GM19324 (cell line): ENCODE measurements at regions not wholly inside any gene's neighbourhood (a gene's known extent, or its start where the extent isn't known, plus 50 kb on each side); places are given as distances from the start of the nearest gene placed in this dataset.
"Not testable (repeated sequence)": the region's sequence is repeated elsewhere in the genome, so short reads cannot be mapped to it uniquely, and the experiment has no call there.

Experiments
- ATAC-seq: cut with Tn5 transposase; IDR thresholded peaks from one replicate; pipeline ENCODE4 v1.9.1; 2021; ENCODE audit warnings: mild to moderate bottlenecking, moderate library complexity; ENCODE audit not compliant: unreplicated experiment, low FRiP score

DNA sequence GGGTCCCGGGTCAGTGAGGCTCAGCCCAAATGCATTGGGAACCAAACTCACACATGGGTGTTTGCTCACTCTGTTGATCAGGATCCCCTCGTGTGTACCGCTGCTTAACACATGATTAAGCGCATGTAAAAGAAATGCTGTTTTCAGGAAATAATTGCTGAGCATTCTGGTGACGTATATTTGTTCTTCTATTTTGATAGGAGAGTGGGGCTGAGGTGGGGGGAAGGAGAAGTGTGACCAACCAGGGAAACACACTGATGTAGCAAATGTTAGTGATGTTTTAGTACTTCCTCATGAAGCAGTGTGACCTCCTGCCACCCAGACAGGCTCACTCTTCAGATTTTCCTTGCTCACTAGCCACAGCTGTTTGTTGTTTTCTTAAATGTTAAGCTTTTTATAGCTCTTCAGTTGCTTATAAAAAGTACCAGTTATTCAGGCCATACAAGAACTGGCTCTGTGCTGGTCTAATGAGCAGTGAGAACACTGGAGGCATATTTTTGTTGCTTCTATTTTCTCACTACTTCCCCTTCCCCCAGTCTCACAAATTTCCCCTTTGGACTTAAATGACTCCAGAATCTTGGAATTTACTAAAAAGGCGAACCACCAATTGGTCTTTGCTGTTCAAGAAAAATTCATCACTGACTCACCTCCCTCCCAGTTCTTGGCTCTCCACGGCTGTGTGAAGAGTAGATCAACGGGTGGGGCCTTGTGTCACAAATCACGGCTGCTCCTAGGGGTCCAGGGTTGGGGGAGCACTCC lies 79.2 kb upstream of the BACH2 start:
- no peak for ATAC-seq

DNA sequence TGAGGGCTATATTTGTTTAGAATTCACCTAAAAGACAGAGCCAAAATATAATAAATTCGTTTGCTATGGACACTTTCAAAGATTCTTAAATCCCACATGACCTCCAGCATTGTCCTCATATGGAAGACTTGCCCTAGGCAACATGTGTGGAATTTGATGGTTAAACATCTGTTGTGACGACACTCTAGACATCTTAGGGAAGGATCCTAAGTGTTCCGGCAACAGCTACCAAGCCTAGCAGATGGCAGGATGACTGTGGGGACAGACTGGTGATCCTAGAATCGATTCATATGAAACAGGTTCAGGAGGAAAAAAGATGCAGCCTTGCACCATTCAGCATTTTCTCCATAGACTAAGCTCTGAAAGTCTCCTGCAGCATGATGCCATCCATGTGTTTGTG lies 77.6 kb upstream of the BACH2 start:
- ATAC-seq: no peak

DNA sequence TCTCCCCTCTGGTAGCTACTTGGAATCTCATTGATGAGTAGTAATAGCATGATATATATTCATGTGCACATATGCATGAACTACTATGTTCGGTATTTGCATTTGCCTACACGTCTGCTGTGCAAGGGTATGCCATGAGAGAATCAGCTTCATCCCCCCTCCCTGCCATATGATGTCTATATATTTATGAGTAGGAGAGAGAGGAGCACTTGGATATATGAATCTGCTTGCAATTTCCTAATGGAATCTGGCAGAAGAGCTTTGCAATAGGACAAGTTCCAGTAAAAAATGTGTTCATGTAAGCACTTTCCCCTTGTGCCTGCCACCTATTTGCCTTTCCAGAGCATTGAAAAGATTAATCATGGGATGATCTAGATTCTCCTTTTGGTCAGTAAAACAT lies 76.2 kb upstream of the BACH2 start:
- ATAC-seq: no peak

DNA sequence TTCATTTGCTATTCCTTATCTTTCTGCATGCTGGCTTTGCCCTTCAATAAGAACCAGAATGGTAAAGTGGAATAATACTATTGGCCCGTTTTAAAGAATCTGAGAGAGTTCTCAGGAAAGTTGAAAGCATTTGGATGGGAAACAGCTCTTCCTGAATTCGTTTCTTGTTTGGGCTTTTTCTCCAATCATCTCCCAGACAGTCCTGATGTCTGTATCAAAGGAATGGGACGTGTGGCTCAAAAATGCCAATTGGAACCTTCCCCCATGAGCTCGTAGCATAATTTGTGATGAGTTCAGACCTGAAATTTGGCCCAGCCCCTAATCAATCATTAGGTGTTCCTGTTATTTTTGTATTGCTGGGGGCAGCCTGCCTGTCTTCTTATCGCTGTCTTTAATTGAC lies 75.8 kb upstream of the BACH2 start:
- no peak for ATAC-seq

DNA sequence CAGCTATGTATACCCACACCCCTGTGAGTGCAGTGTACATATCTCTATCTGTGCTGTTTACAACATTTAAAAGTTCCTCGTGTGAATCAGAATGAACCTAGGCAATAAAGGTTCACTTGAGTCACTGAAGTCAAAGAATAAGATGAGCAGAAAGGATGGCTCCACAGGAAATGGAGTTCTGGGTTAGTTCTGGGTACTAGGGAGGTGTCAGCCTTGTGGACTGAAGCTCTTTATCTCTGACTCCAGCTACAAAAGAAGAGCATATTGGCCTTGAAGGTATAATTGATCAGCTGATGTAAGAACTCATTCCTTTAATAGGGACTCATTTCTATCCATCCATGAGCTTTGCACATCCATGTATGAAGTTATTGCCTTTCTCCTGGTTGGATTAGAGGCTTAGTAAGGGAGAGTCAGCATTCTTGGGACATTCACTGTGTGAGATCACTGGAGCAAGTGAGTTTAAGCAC lies 73.9 kb upstream of the BACH2 start:
- no peak for ATAC-seq

DNA sequence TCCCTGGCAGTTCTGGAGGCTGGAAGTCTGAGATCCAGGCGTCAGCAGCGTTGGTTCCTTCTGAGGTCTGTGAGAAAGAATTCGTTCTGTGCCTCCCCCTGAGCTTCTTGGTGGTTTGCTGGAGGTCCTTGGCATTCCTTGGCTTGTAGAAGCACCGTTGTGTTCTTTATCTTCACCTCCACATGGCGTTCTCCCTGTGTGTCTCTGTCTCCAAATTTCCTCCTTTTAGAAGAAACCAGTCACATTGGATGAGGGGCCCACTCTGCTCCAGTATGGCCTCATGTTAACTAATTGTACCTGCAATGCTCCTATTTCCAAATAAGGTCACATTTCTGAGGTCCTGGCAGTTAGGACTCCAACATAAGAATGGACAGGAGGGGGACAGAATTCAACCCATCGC lies 73.0 kb upstream of the BACH2 start:
- no peak for ATAC-seq

DNA sequence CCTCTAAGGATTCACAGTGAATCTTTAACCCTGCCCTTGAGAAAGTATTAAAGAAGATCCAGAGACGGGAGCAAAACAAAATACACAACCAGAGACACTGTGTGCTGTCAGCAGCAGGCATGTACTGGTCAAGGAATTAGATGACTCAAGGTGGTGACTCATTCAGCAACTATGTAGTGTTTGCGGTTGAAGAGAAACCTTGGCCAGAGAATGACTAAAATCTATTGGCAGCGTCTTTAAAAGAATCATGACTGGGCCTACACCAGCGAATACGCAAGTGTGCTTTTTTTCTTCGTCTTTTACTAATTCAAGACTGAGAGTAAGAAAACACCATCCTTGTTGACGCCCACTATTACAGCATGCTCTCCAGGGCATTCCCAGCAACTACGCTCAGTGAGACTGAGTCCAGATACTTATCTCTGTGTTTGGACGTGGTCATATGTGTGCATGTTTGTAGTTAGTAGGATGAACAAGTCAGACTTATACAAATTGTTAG lies 72.4 kb upstream of the BACH2 start:
- peak; percentile 100 for ATAC-seq

DNA sequence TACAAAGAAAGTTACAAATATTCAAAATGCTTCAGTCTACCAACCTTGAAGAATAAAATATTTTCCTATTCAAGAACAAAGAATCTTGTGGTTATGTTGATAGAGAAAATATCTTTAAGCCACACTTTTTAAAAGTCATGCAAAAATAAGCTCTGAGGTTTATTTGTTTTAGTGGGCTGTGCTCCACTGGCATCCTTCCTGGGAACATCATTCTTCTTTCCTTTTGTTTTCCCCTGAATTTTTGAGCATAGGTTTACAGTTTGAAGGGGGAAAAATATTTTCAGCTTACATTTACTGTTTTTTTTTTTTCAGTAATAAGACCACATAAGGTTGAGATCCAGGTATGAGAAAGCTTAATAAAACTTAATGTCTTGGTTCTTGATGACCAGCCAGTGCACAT lies 72.0 kb upstream of the BACH2 start:
- no peak for ATAC-seq

DNA sequence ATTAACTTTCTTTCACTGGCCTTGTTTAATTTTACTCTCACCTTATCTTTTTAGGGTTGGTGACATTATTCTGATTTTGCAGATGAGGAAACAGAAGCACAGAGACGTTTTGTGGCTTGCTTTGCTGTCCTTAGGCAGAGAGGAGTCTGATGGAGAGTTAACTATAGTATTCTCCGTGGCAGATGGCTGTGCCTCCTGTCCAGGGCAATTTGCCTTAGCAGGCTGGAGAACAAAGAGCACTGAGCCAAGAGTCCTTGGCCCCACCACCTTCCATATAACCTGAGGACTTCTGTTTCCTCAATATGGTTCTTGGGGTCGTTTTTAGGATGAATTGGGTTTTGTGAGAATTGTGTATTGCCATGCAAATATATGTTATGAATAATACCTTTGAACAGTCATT lies 71.4 kb upstream of the BACH2 start:
- no peak for ATAC-seq

DNA sequence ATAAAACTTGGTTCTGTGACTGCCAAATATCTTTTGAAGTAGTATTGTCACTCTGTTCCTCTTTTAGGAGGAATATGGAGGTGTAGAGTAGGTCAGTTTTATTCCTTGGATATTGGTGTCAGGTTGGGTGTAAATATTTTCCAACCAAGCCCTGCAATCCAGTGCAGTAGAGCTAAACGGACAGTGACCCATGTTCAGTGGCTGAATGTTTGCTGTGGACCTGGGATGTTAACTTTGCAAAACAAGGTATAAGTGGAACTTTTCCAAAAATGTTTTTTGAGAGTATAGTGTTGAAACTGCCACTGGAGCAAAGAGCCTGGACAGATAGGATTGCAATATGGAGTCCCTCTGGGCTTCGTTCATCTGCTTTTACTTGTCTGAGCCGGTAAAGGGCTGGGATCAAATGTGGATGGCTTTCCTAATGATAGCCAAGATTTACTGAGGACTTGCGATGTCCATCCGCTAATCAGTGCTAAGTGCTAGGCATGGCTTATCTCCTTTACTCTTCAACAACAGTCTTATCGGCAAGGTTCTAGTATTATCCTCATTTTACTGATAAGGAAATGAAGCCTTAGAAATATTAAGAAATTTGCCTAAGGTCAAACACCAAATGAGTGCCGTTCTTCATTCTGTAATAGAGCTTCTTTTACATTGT lies 69.0 kb upstream of the BACH2 start:
- no peak for ATAC-seq

DNA sequence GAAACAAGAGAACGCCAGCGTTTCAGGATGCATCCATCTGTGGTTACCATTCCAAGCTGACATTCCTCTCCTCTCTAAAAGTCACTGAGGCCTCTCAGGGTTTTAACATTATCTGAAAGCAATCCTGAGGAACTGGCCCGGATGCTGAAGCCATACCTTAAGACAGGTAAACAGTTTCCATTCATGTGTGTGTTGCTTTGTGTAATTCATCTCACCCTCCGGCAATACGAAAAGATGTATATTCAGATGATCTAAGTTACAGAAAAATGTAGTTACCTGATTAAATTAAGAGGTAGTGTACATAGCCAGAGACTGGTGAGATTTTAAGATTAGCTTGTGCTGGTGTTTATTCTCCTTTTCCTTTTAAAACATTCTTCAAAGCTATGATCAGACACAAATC lies 68.4 kb upstream of the BACH2 start:
- no peak for ATAC-seq

DNA sequence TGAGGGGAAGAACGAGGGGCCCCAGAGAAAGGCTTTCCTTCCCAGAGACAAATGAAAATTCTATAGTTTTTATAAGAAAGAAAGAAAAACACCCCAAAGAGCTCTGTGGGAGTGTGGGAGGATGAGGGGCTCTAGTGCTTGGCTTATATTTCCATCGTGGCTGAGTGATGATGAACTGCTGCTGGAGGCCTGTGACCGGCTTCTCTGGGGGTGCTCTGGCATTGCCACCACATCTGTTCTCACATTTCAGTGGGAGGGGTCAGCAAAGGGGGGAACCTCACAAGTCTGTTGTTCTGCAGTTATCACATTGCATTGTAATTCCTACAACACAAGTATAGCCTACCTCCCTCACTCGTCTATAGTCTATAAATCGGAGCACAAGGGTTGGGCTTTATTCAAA lies 67.6 kb upstream of the BACH2 start:
- no peak for ATAC-seq

DNA sequence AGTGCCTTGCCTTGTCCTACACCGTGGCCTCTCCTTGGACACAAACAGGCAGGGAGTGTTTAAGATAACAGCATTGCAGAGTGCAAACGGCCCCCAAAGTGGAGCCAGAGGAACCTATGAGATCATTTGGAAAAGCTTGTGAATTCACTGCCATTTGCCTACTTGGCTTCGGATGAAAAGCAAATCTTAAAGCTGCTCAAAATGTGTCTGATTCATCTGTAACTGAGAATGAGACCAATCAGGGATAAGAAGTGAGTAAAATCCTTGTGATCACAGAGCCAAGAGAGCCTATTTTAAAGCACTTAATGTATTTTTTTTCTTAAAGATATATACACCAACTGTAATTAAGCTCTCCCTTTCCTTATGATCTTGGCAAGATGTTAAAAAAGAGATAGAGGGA lies 65.7 kb upstream of the BACH2 start:
- ATAC-seq: no peak

DNA sequence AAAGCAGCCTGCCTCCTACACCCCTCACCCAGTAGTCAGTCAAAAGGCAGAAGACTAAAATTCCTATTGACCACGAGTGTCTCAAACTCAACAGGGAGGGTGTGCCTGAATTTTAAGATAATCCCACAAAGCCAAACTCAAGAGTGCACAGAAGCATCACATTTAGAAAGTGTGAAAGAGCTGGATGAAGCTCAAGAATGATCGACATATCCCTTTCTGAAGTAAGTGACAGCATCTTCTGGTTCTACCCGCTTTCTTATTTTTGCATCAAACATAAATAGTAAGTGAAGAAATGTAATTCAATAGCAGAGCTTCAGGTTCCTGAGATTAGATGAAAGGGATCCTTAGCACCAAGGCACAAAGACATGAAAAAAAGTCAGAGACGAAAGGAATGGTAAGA lies 64.5 kb upstream of the BACH2 start:
- no peak for ATAC-seq

DNA sequence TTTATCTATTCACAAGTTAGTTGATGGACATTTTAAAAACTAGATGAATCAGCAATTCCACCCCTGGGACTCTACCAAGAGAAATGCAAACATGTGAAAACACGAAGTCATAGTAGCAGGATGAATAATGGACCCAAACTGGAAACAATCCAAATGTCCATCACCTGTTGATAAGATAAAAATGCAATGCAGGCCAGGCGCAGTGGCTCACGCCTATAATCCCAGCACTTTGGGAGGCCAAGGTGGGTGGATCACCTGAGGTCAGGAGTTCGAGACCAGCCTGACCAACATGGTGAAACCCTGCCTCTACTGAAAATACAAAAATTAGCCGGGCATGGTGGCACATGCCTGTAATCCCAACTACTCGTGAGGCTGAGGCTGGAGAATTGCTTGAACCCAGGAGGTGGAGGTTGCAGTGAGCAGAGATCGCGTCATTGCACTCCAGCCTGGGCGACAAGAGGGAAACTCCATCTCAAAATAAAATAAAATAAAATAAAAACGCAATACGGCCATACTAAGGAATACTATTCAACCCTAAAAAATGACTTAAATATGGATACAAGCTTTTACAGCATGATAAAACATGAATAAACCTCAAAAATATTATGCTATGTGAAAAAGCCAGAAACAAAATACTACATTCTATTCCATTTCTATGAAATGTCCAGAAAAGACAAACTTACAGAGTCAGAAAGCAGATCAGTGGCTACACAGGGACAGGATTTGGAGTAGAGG lies 61.6 kb upstream of the BACH2 start:
- not testable (repeated sequence) for ATAC-seq

DNA sequence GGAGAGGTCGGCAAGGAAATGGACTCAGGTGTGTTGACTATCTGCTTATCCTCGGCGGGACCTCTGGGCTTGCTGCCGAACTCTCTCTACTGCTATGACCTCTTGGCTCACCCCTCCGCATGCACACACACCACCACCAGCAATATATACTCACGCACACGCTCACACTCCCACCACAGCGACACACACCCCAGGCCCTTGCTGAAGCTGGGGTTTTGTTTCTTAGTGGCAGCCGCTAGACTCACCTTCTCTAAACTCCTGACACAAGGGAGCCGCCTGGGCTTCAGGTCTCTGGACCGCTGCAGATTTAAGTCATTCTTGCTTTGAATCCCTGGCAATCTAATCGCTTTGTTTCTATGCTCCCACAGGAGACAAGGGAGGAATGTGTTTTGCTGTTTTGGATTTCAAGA lies 59.4 kb upstream of the BACH2 start:
- no peak for ATAC-seq

DNA sequence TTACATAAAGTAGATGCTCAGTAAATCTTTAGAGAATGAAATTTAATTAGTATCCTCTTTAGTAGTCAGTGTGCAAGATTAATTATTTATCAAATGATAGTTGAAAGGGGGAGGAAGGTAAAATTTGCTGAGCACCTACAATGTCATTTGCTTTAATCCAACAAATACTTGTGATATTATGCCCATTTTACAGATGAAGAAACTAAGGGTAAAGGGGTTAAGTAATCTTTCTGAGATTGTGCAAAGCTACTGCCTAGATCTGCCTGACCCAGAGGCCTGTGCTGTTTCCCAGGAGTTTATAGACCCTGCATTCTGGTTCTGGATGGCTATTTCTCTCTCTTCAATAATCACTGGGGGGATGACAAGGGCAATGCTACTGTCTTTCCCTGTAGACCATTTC lies 58.3 kb upstream of the BACH2 start:
- no peak for ATAC-seq

DNA sequence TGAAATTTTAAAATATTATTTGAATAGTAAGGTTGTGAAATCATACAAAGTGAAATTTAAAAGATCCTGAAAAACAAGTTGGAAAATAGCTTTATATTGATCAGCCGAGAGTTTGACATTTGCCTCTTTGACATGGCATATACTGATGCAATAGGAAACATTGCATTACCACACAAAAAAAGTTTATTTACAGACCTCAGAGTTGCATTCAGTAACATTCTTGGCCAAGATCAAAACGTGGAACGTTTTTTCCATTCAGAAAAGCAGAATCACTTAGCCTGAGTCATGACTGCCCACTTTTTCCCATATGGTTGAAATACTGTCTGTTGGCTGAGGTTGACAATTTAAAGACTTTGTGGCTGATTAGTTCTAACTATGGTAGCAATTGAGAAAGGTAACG lies 55.1 kb upstream of the BACH2 start:
- no peak for ATAC-seq

DNA sequence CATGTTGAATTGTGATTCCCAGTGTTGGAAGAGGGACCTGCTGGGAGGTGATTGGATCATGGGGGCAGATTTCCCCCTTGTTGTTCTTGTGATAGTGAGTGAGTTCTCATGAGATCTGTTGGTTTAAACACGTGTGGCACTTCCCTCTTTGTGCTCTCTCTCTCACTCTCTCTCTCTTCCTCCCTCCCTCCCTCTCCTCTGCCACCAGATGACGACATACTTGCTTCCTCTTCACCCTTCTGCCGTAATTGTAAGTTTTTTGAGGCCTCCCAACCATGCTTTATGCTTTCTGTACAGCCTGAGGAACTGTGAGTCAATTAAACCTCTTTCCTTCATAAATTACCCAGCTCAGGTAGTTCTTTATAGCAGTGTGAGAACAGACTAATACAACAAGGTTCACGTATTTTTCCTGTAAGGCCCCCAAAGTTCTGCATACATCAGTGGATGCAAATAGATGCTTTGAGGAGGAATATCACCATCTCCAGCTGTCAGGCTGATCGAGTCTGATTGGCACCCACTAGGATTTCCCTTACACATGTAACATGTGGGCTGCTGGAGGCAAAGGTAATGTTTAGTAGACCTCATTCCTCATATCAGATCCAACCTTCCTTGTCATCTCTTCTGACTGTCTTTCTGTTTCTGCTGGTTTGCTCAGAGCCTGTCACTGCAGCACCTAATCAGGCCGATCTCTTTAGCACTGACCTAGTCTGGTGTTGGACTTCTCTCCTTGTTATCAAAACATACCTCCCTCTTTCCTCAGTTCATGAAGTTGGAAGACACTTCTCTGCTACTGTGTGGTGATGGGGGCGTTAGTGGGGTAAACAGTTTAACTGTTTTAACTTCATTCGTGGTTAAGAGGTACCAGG lies 54.3 kb upstream of the BACH2 start:
- no peak for ATAC-seq

DNA sequence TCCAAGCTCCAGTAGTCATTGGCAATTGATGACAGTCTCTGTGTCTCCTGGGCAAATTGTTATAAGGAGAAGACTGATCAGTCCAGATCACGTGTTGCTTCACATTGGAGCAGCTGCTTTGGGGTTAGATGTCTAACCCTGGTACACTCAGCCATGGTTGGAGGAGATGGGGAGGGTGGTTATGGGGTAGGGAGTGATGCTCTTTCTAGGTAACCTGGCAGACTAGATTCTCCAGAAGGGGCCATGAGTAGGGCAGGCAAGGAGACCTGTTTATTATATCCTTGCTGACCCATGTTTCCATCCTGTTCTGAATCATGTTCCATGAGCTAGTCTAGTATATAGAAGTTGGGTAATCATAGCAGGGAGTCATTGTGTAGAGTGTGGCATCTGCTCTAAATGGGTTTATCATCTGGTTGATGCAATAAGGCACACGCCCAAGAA lies 50.8 kb upstream of the BACH2 start:
- ATAC-seq: no peak
